ENCODE measurements at regions not wholly inside any gene's neighbourhood (a gene's known extent, or its start where the extent isn't known, plus 50 kb on each side); places are given as distances from the start of the nearest gene placed in this dataset.
"Not testable (repeated sequence)": the region's sequence is repeated elsewhere in the genome, so short reads cannot be mapped to it uniquely, and the experiment has no call there.

- H3K9ac ChIP-seq (ENCODE audit: insufficient read length, low read depth) = no peak overlapping the region
- no peaks in the 10 kb centered on the region for H3K36me3 ChIP-seq (ENCODE audit: insufficient read depth, insufficient read length, low read length)
- H3K9me3 ChIP-seq (ENCODE audit: insufficient read depth, low read length) = no peaks in the 10 kb centered on the region
- DNase-seq (ENCODE audit: low read depth, low spot score) = no peak
- H3K4me3 ChIP-seq (ENCODE audit: insufficient read length, low read depth) = no peak overlapping the region
- H3K4me1 ChIP-seq (ENCODE audit: insufficient read depth, insufficient read length) = no peaks in the 10 kb centered on the region
- no peak for TF ChIP-seq ZNF274 (IDR thresholded peaks at IDR 0.05; ENCODE audit: low read depth, low read length)
- no peak for TF ChIP-seq YY1 (IDR thresholded peaks at IDR 0.05; ENCODE audit: insufficient read depth, insufficient read length)
- TF ChIP-seq SUZ12 (IDR thresholded peaks at IDR 0.05; ENCODE audit: extremely low read depth, insufficient read depth, insufficient read length) = no peak
- no peaks in the 10 kb centered on the region for H3K27me3 ChIP-seq (ENCODE audit: insufficient read depth, insufficient read length)
Measured at GRCh38 chr4:13918110-13918509, 290.6 kb upstream of the BOD1L1 start.

- Histone ChIP-seq H3K9ac (ENCODE audit: insufficient read length, low read depth) (no peak overlapping the region), H3K27me3 (ENCODE audit: insufficient read depth, insufficient read length) (no peaks in the 10 kb centered on the region), H3K36me3 (ENCODE audit: insufficient read depth, insufficient read length, low read length) (no peaks in the 10 kb centered on the region), H3K4me3 (ENCODE audit: insufficient read length, low read depth) (no peak overlapping the region), H3K9me3 (ENCODE audit: insufficient read depth, low read length) (no peaks in the 10 kb centered on the region), H3K4me1 (ENCODE audit: insufficient read depth, insufficient read length) (no peaks in the 10 kb centered on the region)
- TF ChIP-seq ZNF274 (IDR thresholded peaks at IDR 0.05; ENCODE audit: low read depth, low read length) (no peak), YY1 (IDR thresholded peaks at IDR 0.05; ENCODE audit: insufficient read depth, insufficient read length) (no peak), SUZ12 (IDR thresholded peaks at IDR 0.05; ENCODE audit: extremely low read depth, insufficient read depth, insufficient read length) (no peak)
- DNase-seq (ENCODE audit: low read depth, low spot score) = no peak
Measured at GRCh38 chr4:13918991-13919441, 291.5 kb upstream of the BOD1L1 start.

- DNase-seq (ENCODE audit: low read depth, low spot score) = no peak
- H3K9ac ChIP-seq (ENCODE audit: insufficient read length, low read depth) = no peak overlapping the region
- TF ChIP-seq YY1 (IDR thresholded peaks at IDR 0.05; ENCODE audit: insufficient read depth, insufficient read length) (no peak), SUZ12 (IDR thresholded peaks at IDR 0.05; ENCODE audit: extremely low read depth, insufficient read depth, insufficient read length) (no peak), ZNF274 (IDR thresholded peaks at IDR 0.05; ENCODE audit: low read depth, low read length) (no peak)
Measured at GRCh38 chr4:13920111-13920875, 292.8 kb upstream of the BOD1L1 start.

GRCh38 chr4:13920901-13921300, 293.4 kb upstream of the BOD1L1 start:
- Histone ChIP-seq H3K36me3 (ENCODE audit: insufficient read depth, insufficient read length, low read length) (no peaks in the 10 kb centered on the region), H3K27me3 (ENCODE audit: insufficient read depth, insufficient read length) (no peaks in the 10 kb centered on the region), H3K4me1 (ENCODE audit: insufficient read depth, insufficient read length) (no peaks in the 10 kb centered on the region), H3K9ac (ENCODE audit: insufficient read length, low read depth) (no peak overlapping the region), H3K9me3 (ENCODE audit: insufficient read depth, low read length) (no peaks in the 10 kb centered on the region), H3K4me3 (ENCODE audit: insufficient read length, low read depth) (no peak overlapping the region)
- TF ChIP-seq SUZ12 (IDR thresholded peaks at IDR 0.05; ENCODE audit: extremely low read depth, insufficient read depth, insufficient read length) (no peak), YY1 (IDR thresholded peaks at IDR 0.05; ENCODE audit: insufficient read depth, insufficient read length) (no peak), ZNF274 (IDR thresholded peaks at IDR 0.05; ENCODE audit: low read depth, low read length) (no peak)
- DNase-seq (ENCODE audit: low read depth, low spot score) = peak; percentile 85

More at GRCh38 chr4:13920111-13920875, 292.8 kb upstream of the BOD1L1 start:
- Histone ChIP-seq H3K27me3 (ENCODE audit: insufficient read depth, insufficient read length) (no peaks in the 10 kb centered on the region), H3K4me1 (ENCODE audit: insufficient read depth, insufficient read length) (no peaks in the 10 kb centered on the region), H3K9me3 (ENCODE audit: insufficient read depth, low read length) (no peaks in the 10 kb centered on the region), H3K4me3 (ENCODE audit: insufficient read length, low read depth) (no peak overlapping the region), H3K36me3 (ENCODE audit: insufficient read depth, insufficient read length, low read length) (no peaks in the 10 kb centered on the region)

- TF ChIP-seq ZNF274 (IDR thresholded peaks at IDR 0.05; ENCODE audit: low read depth, low read length) (no peak), YY1 (IDR thresholded peaks at IDR 0.05; ENCODE audit: insufficient read depth, insufficient read length) (no peak), SUZ12 (IDR thresholded peaks at IDR 0.05; ENCODE audit: extremely low read depth, insufficient read depth, insufficient read length) (no peak)
- Histone ChIP-seq H3K4me1 (ENCODE audit: insufficient read depth, insufficient read length) (no peaks in the 10 kb centered on the region), H3K27me3 (ENCODE audit: insufficient read depth, insufficient read length) (no peaks in the 10 kb centered on the region), H3K9me3 (ENCODE audit: insufficient read depth, low read length) (no peaks in the 10 kb centered on the region), H3K9ac (ENCODE audit: insufficient read length, low read depth) (no peak overlapping the region), H3K4me3 (ENCODE audit: insufficient read length, low read depth) (no peak overlapping the region), H3K36me3 (ENCODE audit: insufficient read depth, insufficient read length, low read length) (no peaks in the 10 kb centered on the region)
- no peak for DNase-seq (ENCODE audit: low read depth, low spot score)
Measured at GRCh38 chr4:13921805-13922204, 294.3 kb upstream of the BOD1L1 start.

- Histone ChIP-seq H3K4me3 (ENCODE audit: insufficient read length, low read depth) (no peak overlapping the region), H3K4me1 (ENCODE audit: insufficient read depth, insufficient read length) (no peaks in the 10 kb centered on the region), H3K36me3 (ENCODE audit: insufficient read depth, insufficient read length, low read length) (no peaks in the 10 kb centered on the region), H3K9me3 (ENCODE audit: insufficient read depth, low read length) (no peaks in the 10 kb centered on the region), H3K27me3 (ENCODE audit: insufficient read depth, insufficient read length) (no peaks in the 10 kb centered on the region), H3K9ac (ENCODE audit: insufficient read length, low read depth) (no peak overlapping the region)
- DNase-seq (ENCODE audit: low read depth, low spot score) = no peak
- TF ChIP-seq SUZ12 (IDR thresholded peaks at IDR 0.05; ENCODE audit: extremely low read depth, insufficient read depth, insufficient read length) = no peak
- no peak for TF ChIP-seq ZNF274 (IDR thresholded peaks at IDR 0.05; ENCODE audit: low read depth, low read length)
- TF ChIP-seq YY1 (IDR thresholded peaks at IDR 0.05; ENCODE audit: insufficient read depth, insufficient read length) = no peak
Measured at GRCh38 chr4:13922459-13922858, 294.9 kb upstream of the BOD1L1 start.

- TF ChIP-seq SUZ12 (IDR thresholded peaks at IDR 0.05; ENCODE audit: extremely low read depth, insufficient read depth, insufficient read length) (no peak), ZNF274 (IDR thresholded peaks at IDR 0.05; ENCODE audit: low read depth, low read length) (no peak), YY1 (IDR thresholded peaks at IDR 0.05; ENCODE audit: insufficient read depth, insufficient read length) (no peak)
- Histone ChIP-seq H3K4me3 (ENCODE audit: insufficient read length, low read depth) (no peak overlapping the region), H3K36me3 (ENCODE audit: insufficient read depth, insufficient read length, low read length) (no peaks in the 10 kb centered on the region), H3K9ac (ENCODE audit: insufficient read length, low read depth) (no peak overlapping the region), H3K9me3 (ENCODE audit: insufficient read depth, low read length) (no peaks in the 10 kb centered on the region), H3K27me3 (ENCODE audit: insufficient read depth, insufficient read length) (no peaks in the 10 kb centered on the region), H3K4me1 (ENCODE audit: insufficient read depth, insufficient read length) (no peaks in the 10 kb centered on the region)
- DNase-seq (ENCODE audit: low read depth, low spot score) = no peak
Measured at GRCh38 chr4:13922873-13923645, 295.5 kb upstream of the BOD1L1 start.

GRCh38 chr4:13924900-13925299, 297.4 kb upstream of the BOD1L1 start:
- H3K4me1 ChIP-seq (ENCODE audit: insufficient read depth, insufficient read length); H3K9ac ChIP-seq (ENCODE audit: insufficient read length, low read depth); H3K27me3 ChIP-seq (ENCODE audit: insufficient read depth, insufficient read length); DNase-seq (ENCODE audit: low read depth, low spot score); H3K9me3 ChIP-seq (ENCODE audit: insufficient read depth, low read length); H3K36me3 ChIP-seq (ENCODE audit: insufficient read depth, insufficient read length, low read length); H3K4me3 ChIP-seq (ENCODE audit: insufficient read length, low read depth): not testable (repeated sequence)

Data from NT2/D1 (cell line).